ENCODE measurements at regions not wholly inside any gene's neighbourhood (a gene's known extent, or its start where the extent isn't known, plus 50 kb on each side); places are given as distances from the start of the nearest gene placed in this dataset.
A peak's percentile ranks its signal among the peaks of the same experiment; 100 is the strongest.

GRCh38 chr3:56894881-56895431 lies 93.2 kb upstream of the ARHGEF3 start:
- no peak overlapping the region for H4K8ac ChIP-seq (ENCODE audit: low read depth in 2 of 2, low read length in 2 of 2)
- no peak overlapping the region for H2BK15ac ChIP-seq (ENCODE audit: low read depth, low read length)
- DNase-seq (peak; percentile 55), ATAC-seq (ENCODE audit: low read depth) (no peak)
- no peaks in the 10 kb centered on the region for H4K20me1 ChIP-seq (ENCODE audit: insufficient read depth, low read length)
- no peak overlapping the region for H3K18ac ChIP-seq (ENCODE audit: low read depth, low read length)
- dilution Hi-C loops (cut with HindIII; ENCODE audit: low sequenced_read_pairs, unreplicated experiment) = no loop called here
- H4K91ac ChIP-seq (ENCODE audit: insufficient read depth, low read depth, low read length) = no peak overlapping the region
- ChIA-PET CTCF (no interaction called here), POLR2A (ENCODE audit: unreplicated experiment) (no interaction called here)
- no peak for TF ChIP-seq BHLHE40 (IDR thresholded peaks at IDR 0.05; ENCODE audit: low read depth, low read length)
- no peak for TF ChIP-seq POLR2A (IDR thresholded peaks at IDR 0.05; ENCODE audit: low read depth, low read length)
- no peak for TF ChIP-seq USF2 (IDR thresholded peaks at IDR 0.05; ENCODE audit: low read depth, low read length)
- TF ChIP-seq RAD21 (IDR thresholded peaks at IDR 0.05; ENCODE audit: low read length) = no peak
- no peak for TF ChIP-seq SMC3 (IDR thresholded peaks at IDR 0.05; ENCODE audit: low read depth, low read length)
- TF ChIP-seq ELK1 (IDR thresholded peaks at IDR 0.05; ENCODE audit: borderline replicate concordance, low read depth, low read length) = no peak
- no peak for TF ChIP-seq FOS (IDR thresholded peaks at IDR 0.05; ENCODE audit: low read depth, low read length)
- no peak for TF ChIP-seq NFE2L2 (IDR thresholded peaks at IDR 0.05; ENCODE audit: low read depth, low read length)
- TF ChIP-seq MAZ (IDR thresholded peaks at IDR 0.05; ENCODE audit: borderline replicate concordance, low read depth, low read length) = no peak
- no peak for TF ChIP-seq CHD1 (IDR thresholded peaks at IDR 0.05; ENCODE audit: low read depth, low read length)
- no peak for TF ChIP-seq MAFK (IDR thresholded peaks at IDR 0.05; ENCODE audit: low read depth, low read length)
- no peak for TF ChIP-seq RFX5 (IDR thresholded peaks at IDR 0.05; ENCODE audit: low read depth, low read length)
- no peak for TF ChIP-seq RCOR1 (IDR thresholded peaks at IDR 0.05; ENCODE audit: insufficient replicate concordance, low read length)
- TF ChIP-seq MXI1 (IDR thresholded peaks at IDR 0.05; ENCODE audit: borderline replicate concordance, low read depth, low read length) = no peak
- TF ChIP-seq CTCF (conservative IDR thresholded peaks at IDR 0.05; ENCODE audit: low read depth, low read length) = no peak
- TF ChIP-seq CEBPB (IDR thresholded peaks at IDR 0.05; ENCODE audit: low read depth, low read length) = no peak
- H3K9me3 ChIP-seq (ENCODE audit: control insufficient read depth, insufficient read depth, low read length) = no peaks in the 10 kb centered on the region
- no peak overlapping the region for H2BK5ac ChIP-seq (ENCODE audit: low read depth, low read length, poor library complexity, severe bottlenecking)
- H2BK20ac ChIP-seq (ENCODE audit: low read depth, low read length) = no peak overlapping the region
- peaks cover 2% of the 10 kb centered on the region; the same call in 1 of the 2 replicates for H3K27me3 ChIP-seq (ENCODE audit: control insufficient read depth, insufficient read depth, low read length)
- H3K4me2 ChIP-seq (ENCODE audit: low read depth, low read length) = no peak overlapping the region; the same call in 1 of the 2 replicates
- H3K4ac ChIP-seq (ENCODE audit: low read depth, low read length) = no peak overlapping the region
- H3K23ac ChIP-seq (ENCODE audit: low read depth, low read length) = no peak overlapping the region
- H3K79me1 ChIP-seq (ENCODE audit: low read depth in 1 of 2, low read length in 2 of 2) = no peaks in the 10 kb centered on the region
- H3K14ac ChIP-seq (replicated peaks; ENCODE audit: low read depth, low read length) = no peak overlapping the region
- no peak overlapping the region for H3K4me3 ChIP-seq (ENCODE audit: insufficient read depth, low read depth, low read length)
- H2AK5ac ChIP-seq (ENCODE audit: low read depth, low read length) = no peak overlapping the region
- no peak overlapping the region for H2BK120ac ChIP-seq (ENCODE audit: low read depth, low read length)
- H2AK9ac ChIP-seq (replicated peaks; ENCODE audit: low read depth, low read length, poor library complexity) = no peak overlapping the region
- H3K4me1 ChIP-seq (ENCODE audit: control insufficient read depth, insufficient read depth, low read length) = no peaks in the 10 kb centered on the region; the same call in 1 of the 2 replicates
- no peak overlapping the region for H4K5ac ChIP-seq (ENCODE audit: low read depth, low read length)
- no peak overlapping the region for H3K9ac ChIP-seq (ENCODE audit: low read depth, low read length)
- 63% methylated on average over 4 of the region's 10 CpGs; no CpG with 5 or more reads in 1 of the 2 experiments for WGBS, 2 experiments (ENCODE audit: extremely low coverage in 2 of 2, insufficient read length in 1 of 2)
- in situ Hi-C loops (cut with MboI; ENCODE audit: low sequenced_read_pairs) = no loop called here
- no peak overlapping the region for H3K56ac ChIP-seq (ENCODE audit: extremely low read depth, insufficient read depth, low read length)
- no peaks in the 10 kb centered on the region for H3K9me1 ChIP-seq (ENCODE audit: insufficient read depth, low read length)
- BruUV-seq (replicated peaks) = no TSS peak
- no peaks in the 10 kb centered on the region for H3K36me3 ChIP-seq (ENCODE audit: control insufficient read depth, insufficient read depth, low read length)
- intact Hi-C loops (cut with micrococcal nuclease) = no loop called here
- no peak overlapping the region for H3K27ac ChIP-seq (ENCODE audit: insufficient read depth, low read length)
- H2AFZ ChIP-seq (replicated peaks; ENCODE audit: low read length, poor library complexity) = no peak overlapping the region
